K562 (cell line): ENCODE measurements at regions not wholly inside any gene's neighbourhood (a gene's known extent, or its start where the extent isn't known, plus 50 kb on each side); places are given as distances from the start of the nearest gene placed in this dataset.

Experiments used
- BHLHE40 ChIP-seq: IDR thresholded peaks from 2 replicates; pipeline ENCODE4 v1.6.1; 2011; ENCODE audit warnings: low read length, improper control_type of control experiment
- DNMT1 ChIP-seq: fragments of 450-650 bp; IDR thresholded peaks from 2 replicates; pipeline ENCODE4 v1.6.1; 2016; ENCODE audit warnings: antibody characterized with exemption, mild to moderate bottlenecking
- ETV6 ChIP-seq, 3 experiments: fragments of 150-350 bp in 1 of 3; sonication (generic) in 1 of 3; formaldehyde crosslinking in 1 of 3; IDR thresholded peaks; 2 replicates each; pipeline versions ENCODE4 v1.6.1 to v1.8.0; 2014 to 2022; ENCODE audit warnings: borderline replicate concordance in 2 of 3, low read depth in 2 of 3, antibody characterized with exemption in 1 of 3, low read length in 1 of 3, mild to moderate bottlenecking in 1 of 3, missing genetic modification reagents in 1 of 3
- GATAD2A ChIP-seq: fragments of 450-650 bp; IDR thresholded peaks from 2 replicates; pipeline ENCODE4 v1.6.1; 2017
- HNRNPLL ChIP-seq: fragments of 200-400 bp; formaldehyde crosslinking; IDR thresholded peaks from 2 replicates; pipeline ENCODE4 v1.6.1; 2017; ENCODE audit warnings: low read length, low read depth, mild to moderate bottlenecking; ENCODE audit not compliant: poor library complexity, severe bottlenecking
- KDM1A ChIP-seq, 2 experiments: fragments of 450-650 bp; IDR thresholded peaks; 2 replicates each; pipeline ENCODE4 v1.6.1; 2016; ENCODE audit warnings: mild to moderate bottlenecking in 2 of 2
- KHSRP ChIP-seq: fragments of 450-650 bp; IDR thresholded peaks from 2 replicates; pipeline ENCODE4 v1.6.1; 2017
- MCM3 ChIP-seq: fragments of 450-650 bp; IDR thresholded peaks from 2 replicates; pipeline ENCODE4 v1.6.1; 2016
- PHF8 ChIP-seq: fragments of 200-600 bp; sonication (generic); IDR thresholded peaks from 2 replicates; pipeline ENCODE4 v1.6.1; 2012; ENCODE audit warnings: mixed run types, mild to moderate bottlenecking, inconsistent platforms, low read length, moderate library complexity, borderline replicate concordance
- PRMT5 ChIP-seq: sonication (generic); formaldehyde crosslinking; IDR thresholded peaks from 2 replicates; pipeline ENCODE4 v1.5.0; 2020; ENCODE audit warnings: missing genetic modification reagents
- RAD51 ChIP-seq: fragments of 450-650 bp; IDR thresholded peaks from 2 replicates; pipeline ENCODE4 v1.7.1; 2016; ENCODE audit warnings: low read depth, mild to moderate bottlenecking, borderline replicate concordance
- RCOR1 ChIP-seq, 2 experiments: IDR thresholded peaks; 2 replicates each; pipeline ENCODE4 v1.6.1; 2012; ENCODE audit warnings: low read depth in 2 of 2, low read length in 2 of 2, borderline replicate concordance in 1 of 2, improper control_type of control experiment in 1 of 2
- TCF3 ChIP-seq: sonication (generic); formaldehyde crosslinking; IDR thresholded peaks from 2 replicates; pipeline ENCODE4 v1.4.0; 2020; ENCODE audit warnings: mild to moderate bottlenecking, missing genetic modification reagents
- TCF7 ChIP-seq: sonication (generic); IDR thresholded peaks from 2 replicates; pipeline ENCODE4 v1.6.1; 2016; ENCODE audit warnings: antibody characterized with exemption, borderline replicate concordance
- TEAD4 ChIP-seq, 2 experiments: sonication (generic) in 1 of 2; formaldehyde crosslinking in 1 of 2; IDR thresholded peaks; 2 replicates each; pipeline versions ENCODE4 v1.6.1 to v1.8.0; 2012 to 2022; ENCODE audit warnings: borderline replicate concordance in 1 of 2, inconsistent platforms in 1 of 2, low read length in 1 of 2, mild to moderate bottlenecking in 1 of 2, missing genetic modification reagents in 1 of 2
- XRCC3 ChIP-seq: fragments of 450-650 bp; IDR thresholded peaks from 2 replicates; pipeline ENCODE4 v1.6.1; 2017; ENCODE audit warnings: mild to moderate bottlenecking, moderate library complexity
- ZBTB8A ChIP-seq: fragments of 450-650 bp; IDR thresholded peaks from 2 replicates; pipeline ENCODE4 v1.6.1; 2018; ENCODE audit warnings: mild to moderate bottlenecking, moderate library complexity; ENCODE audit not compliant: partially characterized antibody
- ZNF436 ChIP-seq: fragments of 250-450, 450-650 bp; sonication (Bioruptor Pico); formaldehyde crosslinking; IDR thresholded peaks from 2 replicates; pipeline ENCODE4 v1.7.0; 2020; ENCODE audit warnings: mild to moderate bottlenecking
- TF ChIP-seq, protein P1 (sequence below): IDR thresholded peaks from 2 replicates; pipeline ENCODE4 v1.6.1; 2011; ENCODE audit warnings: borderline replicate concordance, low read depth, mild to moderate bottlenecking, moderate library complexity, low read length; ENCODE audit not compliant: insufficient read depth, poor library complexity, severe bottlenecking
- TF ChIP-seq, protein P2 (sequence below): fragments of 450-650 bp; IDR thresholded peaks from 2 replicates; pipeline ENCODE4 v1.6.1; 2017; ENCODE audit warnings: antibody characterized with exemption, mild to moderate bottlenecking
- TF ChIP-seq, protein P3 (sequence below): fragments of 450-650 bp; IDR thresholded peaks from 2 replicates; pipeline ENCODE4 v1.7.0; 2016; ENCODE audit warnings: borderline replicate concordance

DNA sequence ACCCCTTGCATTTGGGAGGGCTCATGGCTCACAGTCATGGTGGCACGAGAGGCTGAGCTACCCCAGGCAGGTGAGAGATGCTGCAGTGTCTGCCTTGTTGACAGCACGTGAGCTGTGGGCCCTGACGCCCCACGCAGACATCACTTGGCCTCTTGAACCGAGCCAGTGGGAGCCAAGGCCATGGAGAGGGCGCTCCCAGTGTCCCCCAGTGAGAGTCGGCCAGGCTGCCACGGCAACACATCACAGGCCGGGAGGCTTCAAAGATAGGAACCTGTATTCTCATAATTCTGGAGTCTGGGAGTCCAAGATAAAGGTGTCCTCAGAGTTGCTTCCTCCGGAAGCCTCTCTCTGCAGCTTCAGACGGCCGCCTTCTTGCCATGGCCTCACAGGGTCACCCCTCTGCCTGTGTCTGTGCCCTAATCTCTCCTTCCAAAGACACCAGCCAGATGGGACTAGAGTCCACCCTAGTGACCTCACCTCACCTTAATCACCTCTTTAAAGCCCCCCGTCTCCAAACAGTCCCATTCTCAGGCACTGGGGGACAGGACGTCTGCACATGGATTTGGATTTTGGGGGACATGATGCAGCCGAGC, 119.6 kb downstream of the KLF6 start (continued):
- TF ChIP-seq RCOR1 (IDR thresholded peaks at IDR 0.05; ENCODE audit: borderline replicate concordance in 1 of 2, low read depth in 2 of 2, low read length in 2 of 2) (peak in 1 of 2 experiments; percentile 65; a peak in 2 of 4 replicates), MCM3 (no peak), PHF8 (peak; percentile 33; the same call in 1 of the 2 replicates), XRCC3 (no peak), TEAD4 (IDR thresholded peaks at IDR 0.05; ENCODE audit: low read length) (peak; percentile 95), TEAD4 (CRISPR knock-in tag; IDR thresholded peaks at IDR 0.05; ENCODE audit: borderline replicate concordance) (no peak), HNRNPLL (no peak), PRMT5 (CRISPR knock-in tag) (no peak), GATAD2A (no peak), ZNF436 (no peak), RAD51 (peak; percentile 45; the same call in 1 of the 2 replicates), ZBTB8A (no peak), BHLHE40 (peak; percentile 99), KDM1A (IDR thresholded peaks at IDR 0.05) (peak; percentile 85 to 89), TCF7 (0 out of 2 replicates have a peak, but pooled peaks have one; percentile 49), KHSRP (no peak), ETV6 (IDR thresholded peaks at IDR 0.05; ENCODE audit: borderline replicate concordance in 1 of 2, low read depth in 2 of 2, low read length in 1 of 2) (0 out of 4 replicates have a peak, but pooled peaks of 1 of the 2 experiments have one; percentile 38), ETV6 (CRISPR knock-in tag; IDR thresholded peaks at IDR 0.05; ENCODE audit: borderline replicate concordance) (no peak), DNMT1 (no peak), TCF3 (CRISPR knock-in tag) (peak; percentile 98)
- TF ChIP-seq, protein P1, sequence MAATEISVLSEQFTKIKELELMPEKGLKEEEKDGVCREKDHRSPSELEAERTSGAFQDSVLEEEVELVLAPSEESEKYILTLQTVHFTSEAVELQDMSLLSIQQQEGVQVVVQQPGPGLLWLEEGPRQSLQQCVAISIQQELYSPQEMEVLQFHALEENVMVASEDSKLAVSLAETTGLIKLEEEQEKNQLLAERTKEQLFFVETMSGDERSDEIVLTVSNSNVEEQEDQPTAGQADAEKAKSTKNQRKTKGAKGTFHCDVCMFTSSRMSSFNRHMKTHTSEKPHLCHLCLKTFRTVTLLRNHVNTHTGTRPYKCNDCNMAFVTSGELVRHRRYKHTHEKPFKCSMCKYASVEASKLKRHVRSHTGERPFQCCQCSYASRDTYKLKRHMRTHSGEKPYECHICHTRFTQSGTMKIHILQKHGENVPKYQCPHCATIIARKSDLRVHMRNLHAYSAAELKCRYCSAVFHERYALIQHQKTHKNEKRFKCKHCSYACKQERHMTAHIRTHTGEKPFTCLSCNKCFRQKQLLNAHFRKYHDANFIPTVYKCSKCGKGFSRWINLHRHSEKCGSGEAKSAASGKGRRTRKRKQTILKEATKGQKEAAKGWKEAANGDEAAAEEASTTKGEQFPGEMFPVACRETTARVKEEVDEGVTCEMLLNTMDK = no peak
- TF ChIP-seq, protein P2, sequence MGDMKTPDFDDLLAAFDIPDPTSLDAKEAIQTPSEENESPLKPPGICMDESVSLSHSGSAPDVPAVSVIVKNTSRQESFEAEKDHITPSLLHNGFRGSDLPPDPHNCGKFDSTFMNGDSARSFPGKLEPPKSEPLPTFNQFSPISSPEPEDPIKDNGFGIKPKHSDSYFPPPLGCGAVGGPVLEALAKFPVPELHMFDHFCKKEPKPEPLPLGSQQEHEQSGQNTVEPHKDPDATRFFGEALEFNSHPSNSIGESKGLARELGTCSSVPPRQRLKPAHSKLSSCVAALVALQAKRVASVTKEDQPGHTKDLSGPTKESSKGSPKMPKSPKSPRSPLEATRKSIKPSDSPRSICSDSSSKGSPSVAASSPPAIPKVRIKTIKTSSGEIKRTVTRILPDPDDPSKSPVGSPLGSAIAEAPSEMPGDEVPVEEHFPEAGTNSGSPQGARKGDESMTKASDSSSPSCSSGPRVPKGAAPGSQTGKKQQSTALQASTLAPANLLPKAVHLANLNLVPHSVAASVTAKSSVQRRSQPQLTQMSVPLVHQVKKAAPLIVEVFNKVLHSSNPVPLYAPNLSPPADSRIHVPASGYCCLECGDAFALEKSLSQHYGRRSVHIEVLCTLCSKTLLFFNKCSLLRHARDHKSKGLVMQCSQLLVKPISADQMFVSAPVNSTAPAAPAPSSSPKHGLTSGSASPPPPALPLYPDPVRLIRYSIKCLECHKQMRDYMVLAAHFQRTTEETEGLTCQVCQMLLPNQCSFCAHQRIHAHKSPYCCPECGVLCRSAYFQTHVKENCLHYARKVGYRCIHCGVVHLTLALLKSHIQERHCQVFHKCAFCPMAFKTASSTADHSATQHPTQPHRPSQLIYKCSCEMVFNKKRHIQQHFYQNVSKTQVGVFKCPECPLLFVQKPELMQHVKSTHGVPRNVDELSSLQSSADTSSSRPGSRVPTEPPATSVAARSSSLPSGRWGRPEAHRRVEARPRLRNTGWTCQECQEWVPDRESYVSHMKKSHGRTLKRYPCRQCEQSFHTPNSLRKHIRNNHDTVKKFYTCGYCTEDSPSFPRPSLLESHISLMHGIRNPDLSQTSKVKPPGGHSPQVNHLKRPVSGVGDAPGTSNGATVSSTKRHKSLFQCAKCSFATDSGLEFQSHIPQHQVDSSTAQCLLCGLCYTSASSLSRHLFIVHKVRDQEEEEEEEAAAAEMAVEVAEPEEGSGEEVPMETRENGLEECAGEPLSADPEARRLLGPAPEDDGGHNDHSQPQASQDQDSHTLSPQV = peak; percentile 63
- TF ChIP-seq, protein P3, sequence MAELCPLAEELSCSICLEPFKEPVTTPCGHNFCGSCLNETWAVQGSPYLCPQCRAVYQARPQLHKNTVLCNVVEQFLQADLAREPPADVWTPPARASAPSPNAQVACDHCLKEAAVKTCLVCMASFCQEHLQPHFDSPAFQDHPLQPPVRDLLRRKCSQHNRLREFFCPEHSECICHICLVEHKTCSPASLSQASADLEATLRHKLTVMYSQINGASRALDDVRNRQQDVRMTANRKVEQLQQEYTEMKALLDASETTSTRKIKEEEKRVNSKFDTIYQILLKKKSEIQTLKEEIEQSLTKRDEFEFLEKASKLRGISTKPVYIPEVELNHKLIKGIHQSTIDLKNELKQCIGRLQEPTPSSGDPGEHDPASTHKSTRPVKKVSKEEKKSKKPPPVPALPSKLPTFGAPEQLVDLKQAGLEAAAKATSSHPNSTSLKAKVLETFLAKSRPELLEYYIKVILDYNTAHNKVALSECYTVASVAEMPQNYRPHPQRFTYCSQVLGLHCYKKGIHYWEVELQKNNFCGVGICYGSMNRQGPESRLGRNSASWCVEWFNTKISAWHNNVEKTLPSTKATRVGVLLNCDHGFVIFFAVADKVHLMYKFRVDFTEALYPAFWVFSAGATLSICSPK = no peak
